ENCODE measurements at regions not wholly inside any gene's neighbourhood (a gene's known extent, or its start where the extent isn't known, plus 50 kb on each side); places are given as distances from the start of the nearest gene placed in this dataset.

- ChIA-PET POLR2A (ENCODE audit: low non-redundant PET) (no interaction called here), CTCF (no interaction called here)
- DNase-seq (ENCODE audit: low spot score), result no peak
- no peak overlapping the region for H3K27ac ChIP-seq
- TF ChIP-seq, protein P1, sequence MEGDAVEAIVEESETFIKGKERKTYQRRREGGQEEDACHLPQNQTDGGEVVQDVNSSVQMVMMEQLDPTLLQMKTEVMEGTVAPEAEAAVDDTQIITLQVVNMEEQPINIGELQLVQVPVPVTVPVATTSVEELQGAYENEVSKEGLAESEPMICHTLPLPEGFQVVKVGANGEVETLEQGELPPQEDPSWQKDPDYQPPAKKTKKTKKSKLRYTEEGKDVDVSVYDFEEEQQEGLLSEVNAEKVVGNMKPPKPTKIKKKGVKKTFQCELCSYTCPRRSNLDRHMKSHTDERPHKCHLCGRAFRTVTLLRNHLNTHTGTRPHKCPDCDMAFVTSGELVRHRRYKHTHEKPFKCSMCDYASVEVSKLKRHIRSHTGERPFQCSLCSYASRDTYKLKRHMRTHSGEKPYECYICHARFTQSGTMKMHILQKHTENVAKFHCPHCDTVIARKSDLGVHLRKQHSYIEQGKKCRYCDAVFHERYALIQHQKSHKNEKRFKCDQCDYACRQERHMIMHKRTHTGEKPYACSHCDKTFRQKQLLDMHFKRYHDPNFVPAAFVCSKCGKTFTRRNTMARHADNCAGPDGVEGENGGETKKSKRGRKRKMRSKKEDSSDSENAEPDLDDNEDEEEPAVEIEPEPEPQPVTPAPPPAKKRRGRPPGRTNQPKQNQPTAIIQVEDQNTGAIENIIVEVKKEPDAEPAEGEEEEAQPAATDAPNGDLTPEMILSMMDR (conservative IDR thresholded peaks at IDR 0.05; ENCODE audit: low read depth), result no peak
Measured at GRCh38 chr18:45506951-45507350, 108.3 kb upstream of the SLC14A2 start.

GRCh38 chr18:45509535-45509934 is 105.7 kb upstream of the SLC14A2 start:
- H3K27ac ChIP-seq, result no peak overlapping the region
- ChIA-PET CTCF (no interaction called here), POLR2A (ENCODE audit: low non-redundant PET) (no interaction called here)
- no peak for DNase-seq (ENCODE audit: low spot score)
- TF ChIP-seq, protein P1 (conservative IDR thresholded peaks at IDR 0.05; ENCODE audit: low read depth), result no peak

- H3K27ac ChIP-seq, result no peak overlapping the region
- TF ChIP-seq, protein P1 (conservative IDR thresholded peaks at IDR 0.05; ENCODE audit: low read depth), result no peak
- ChIA-PET POLR2A (ENCODE audit: low non-redundant PET) (no interaction called here), CTCF (no interaction called here)
- DNase-seq (ENCODE audit: low spot score), result no peak
Measured at GRCh38 chr18:45510656-45511055, 104.6 kb upstream of the SLC14A2 start.

GRCh38 chr18:45512363-45512953 is 102.8 kb upstream of the SLC14A2 start:
- TF ChIP-seq, protein P1 (conservative IDR thresholded peaks at IDR 0.05; ENCODE audit: low read depth), result no peak
- no peak overlapping the region for H3K27ac ChIP-seq
- ChIA-PET POLR2A (ENCODE audit: low non-redundant PET) (no interaction called here), CTCF (no interaction called here)
- no peak for DNase-seq (ENCODE audit: low spot score)

DNA sequence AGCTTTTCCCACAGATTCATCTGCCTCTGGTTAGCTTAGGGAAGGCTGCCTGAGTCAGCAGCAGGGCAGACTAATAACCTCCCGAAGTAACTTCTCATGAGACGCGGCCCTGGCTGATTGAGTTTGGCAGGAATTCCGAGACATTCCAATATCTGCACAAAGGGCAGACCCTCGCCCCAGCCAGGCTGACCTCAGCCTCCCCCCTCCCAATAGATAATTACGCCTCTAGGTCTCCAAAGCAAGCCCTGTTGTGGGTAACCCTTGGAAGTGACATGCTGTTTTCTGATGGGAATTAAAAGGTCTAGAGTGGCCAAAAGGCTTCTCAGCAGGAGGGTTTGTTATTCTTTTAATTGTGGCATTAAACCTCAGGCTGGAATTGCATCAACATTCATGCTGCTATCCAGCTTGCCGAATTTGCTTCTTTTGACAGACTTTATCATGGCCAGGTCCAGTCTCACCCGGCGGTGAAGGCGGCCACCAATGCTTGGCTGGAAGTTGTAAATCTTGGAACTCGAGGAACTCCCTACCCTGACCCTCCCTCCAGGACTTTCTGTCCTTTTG is 98.0 kb upstream of the SLC14A2 start:
- POLR2A ChIA-PET (ENCODE audit: low non-redundant PET), result no interaction called here
- no peak for DNase-seq (ENCODE audit: low spot score)
- TF ChIP-seq, protein P1 (conservative IDR thresholded peaks at IDR 0.05; ENCODE audit: low read depth), result no peak
- CTCF ChIA-PET, result no interaction called here
- no peak overlapping the region for H3K27ac ChIP-seq

GRCh38 chr18:45518311-45519155 is 96.7 kb upstream of the SLC14A2 start:
- POLR2A ChIA-PET (ENCODE audit: low non-redundant PET), result no interaction called here
- no peak overlapping the region for H3K27ac ChIP-seq
- no peak for DNase-seq (ENCODE audit: low spot score)
- TF ChIP-seq, protein P1 (conservative IDR thresholded peaks at IDR 0.05; ENCODE audit: low read depth), result no peak
- CTCF ChIA-PET, result no interaction called here
